ENCODE measurements at regions not wholly inside any gene's neighbourhood (a gene's known extent, or its start where the extent isn't known, plus 50 kb on each side); places are given as distances from the start of the nearest gene placed in this dataset.
"Not testable (repeated sequence)": the region's sequence is repeated elsewhere in the genome, so short reads cannot be mapped to it uniquely, and the experiment has no call there.

DNA sequence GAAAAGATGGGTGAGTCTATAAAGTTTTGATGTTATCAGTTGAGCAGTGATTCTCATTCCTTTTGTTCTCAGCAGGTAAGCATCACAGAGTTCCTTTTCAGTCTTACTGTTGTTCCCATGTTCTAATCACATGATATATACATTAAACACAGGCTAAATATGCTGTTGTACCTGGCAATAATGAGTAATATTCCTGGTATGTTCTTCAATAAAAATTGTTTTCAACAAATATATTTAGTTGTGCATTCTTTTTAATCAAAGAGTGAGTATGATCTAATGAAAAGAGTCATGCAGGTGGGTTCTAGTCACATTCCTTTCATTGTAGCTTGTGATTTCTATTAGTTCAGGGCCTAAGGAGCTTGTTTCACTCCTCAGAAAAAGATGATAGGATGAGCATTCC lies 288.3 kb upstream of the NETO1 start:
- no peak for DNase-seq (ENCODE audit: low read depth, low spot score)
- in situ Hi-C loops (cut with HindIII; ENCODE audit: low pct_unique_long_range_greater_than_20kb, low sequenced_read_pairs): no loop called here

DNA sequence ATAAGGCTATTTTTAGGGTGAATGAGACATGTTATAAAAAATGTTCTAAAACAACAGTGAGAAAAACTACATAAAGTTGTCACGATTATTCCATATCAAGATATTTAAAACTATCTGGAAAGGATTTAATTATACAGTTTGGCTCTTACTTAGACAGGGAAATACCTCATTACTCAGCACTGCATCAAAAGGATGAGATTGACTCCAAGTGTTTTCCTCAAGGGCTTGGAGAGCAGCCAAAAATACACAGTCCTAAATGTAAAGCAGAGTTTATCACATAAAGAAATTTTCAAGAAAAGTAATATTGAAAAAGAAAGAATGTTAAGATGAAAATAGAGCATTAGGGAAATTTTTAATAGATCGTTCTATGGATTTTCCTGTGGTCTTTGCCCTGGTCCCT lies 285.5 kb upstream of the NETO1 start:
- no peak for DNase-seq (ENCODE audit: low read depth, low spot score)
- in situ Hi-C loops (cut with HindIII; ENCODE audit: low pct_unique_long_range_greater_than_20kb, low sequenced_read_pairs): no loop called here

- no peak for DNase-seq (ENCODE audit: low read depth, low spot score)
- in situ Hi-C loops (cut with HindIII; ENCODE audit: low pct_unique_long_range_greater_than_20kb, low sequenced_read_pairs): no loop called here
Measured at GRCh38 chr18:73151086-73151485, 283.3 kb upstream of the NETO1 start.

- DNase-seq (ENCODE audit: low read depth, low spot score): no peak
- in situ Hi-C loops (cut with HindIII; ENCODE audit: low pct_unique_long_range_greater_than_20kb, low sequenced_read_pairs): no loop called here
Measured at GRCh38 chr18:73150199-73150598, 282.4 kb upstream of the NETO1 start.

GRCh38 chr18:73147590-73147989 lies 279.8 kb upstream of the NETO1 start:
- DNase-seq (ENCODE audit: low read depth, low spot score): no peak
- in situ Hi-C loops (cut with HindIII; ENCODE audit: low pct_unique_long_range_greater_than_20kb, low sequenced_read_pairs): no loop called here

GRCh38 chr18:73144030-73144429 lies 276.2 kb upstream of the NETO1 start:
- in situ Hi-C loops (cut with HindIII; ENCODE audit: low pct_unique_long_range_greater_than_20kb, low sequenced_read_pairs): no loop called here
- no peak for DNase-seq (ENCODE audit: low read depth, low spot score)

- in situ Hi-C loops (cut with HindIII; ENCODE audit: low pct_unique_long_range_greater_than_20kb, low sequenced_read_pairs): no loop called here
Measured at GRCh38 chr18:73136134-73136533, 268.3 kb upstream of the NETO1 start.

DNA sequence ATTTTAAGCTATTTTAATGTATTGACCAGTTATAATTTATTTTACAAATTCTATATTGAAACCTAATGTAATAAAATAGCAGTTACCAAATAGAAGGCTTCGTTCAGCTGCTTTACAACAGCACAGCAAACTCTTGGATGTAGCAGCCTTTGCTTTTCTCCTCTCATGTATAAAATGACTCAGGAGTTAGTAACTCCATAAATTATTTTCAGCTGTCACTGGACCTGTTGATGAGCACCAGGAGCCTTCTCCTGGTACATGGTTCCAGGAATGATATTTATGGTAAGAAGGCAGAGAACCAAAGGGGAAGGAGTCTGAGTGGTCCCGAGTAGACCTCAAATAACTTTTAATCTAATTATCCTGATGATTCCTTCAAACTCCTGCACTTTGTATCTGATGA lies 256.4 kb upstream of the NETO1 start:
- DNase-seq (ENCODE audit: low read depth, low spot score): no peak
- in situ Hi-C loops (cut with HindIII; ENCODE audit: low pct_unique_long_range_greater_than_20kb, low sequenced_read_pairs): no loop called here

More at GRCh38 chr18:73136134-73136533, 268.3 kb upstream of the NETO1 start:
- DNase-seq (ENCODE audit: low read depth, low spot score): peak; percentile 40

DNA sequence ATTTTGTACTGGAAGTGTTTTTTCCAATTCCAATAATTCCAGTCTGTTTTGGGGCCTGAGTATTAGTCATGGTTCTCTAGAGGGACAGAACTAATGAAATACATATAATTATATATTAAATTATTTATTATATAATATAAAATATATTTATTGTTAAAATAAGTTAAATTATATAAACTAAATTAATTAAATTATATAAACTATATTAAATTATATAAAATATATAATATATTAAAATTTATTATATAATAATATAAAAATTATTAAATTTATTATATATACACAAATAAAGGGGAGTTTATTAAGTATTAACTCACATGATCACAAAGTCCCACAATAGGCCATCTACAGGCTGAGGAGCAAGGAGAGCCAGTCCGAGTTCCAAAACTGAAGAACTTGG lies 253.4 kb upstream of the NETO1 start:
- in situ Hi-C loops (cut with HindIII; ENCODE audit: low pct_unique_long_range_greater_than_20kb, low sequenced_read_pairs): no loop called here

GRCh38 chr18:73120626-73121025 lies 252.8 kb upstream of the NETO1 start:
- in situ Hi-C loops (cut with HindIII; ENCODE audit: low pct_unique_long_range_greater_than_20kb, low sequenced_read_pairs): no loop called here
- no peak for DNase-seq (ENCODE audit: low read depth, low spot score)

More for the DNA sequence above, 253.4 kb upstream of the NETO1 start:
- DNase-seq (ENCODE audit: low read depth, low spot score): no peak

GRCh38 chr18:73119574-73119973 lies 251.8 kb upstream of the NETO1 start:
- in situ Hi-C loops (cut with HindIII; ENCODE audit: low pct_unique_long_range_greater_than_20kb, low sequenced_read_pairs): no loop called here
- no peak for DNase-seq (ENCODE audit: low read depth, low spot score)

GRCh38 chr18:73118121-73118816 lies 250.5 kb upstream of the NETO1 start:
- in situ Hi-C loops (cut with HindIII; ENCODE audit: low pct_unique_long_range_greater_than_20kb, low sequenced_read_pairs): no loop called here
- DNase-seq (ENCODE audit: low read depth, low spot score): no peak

DNA sequence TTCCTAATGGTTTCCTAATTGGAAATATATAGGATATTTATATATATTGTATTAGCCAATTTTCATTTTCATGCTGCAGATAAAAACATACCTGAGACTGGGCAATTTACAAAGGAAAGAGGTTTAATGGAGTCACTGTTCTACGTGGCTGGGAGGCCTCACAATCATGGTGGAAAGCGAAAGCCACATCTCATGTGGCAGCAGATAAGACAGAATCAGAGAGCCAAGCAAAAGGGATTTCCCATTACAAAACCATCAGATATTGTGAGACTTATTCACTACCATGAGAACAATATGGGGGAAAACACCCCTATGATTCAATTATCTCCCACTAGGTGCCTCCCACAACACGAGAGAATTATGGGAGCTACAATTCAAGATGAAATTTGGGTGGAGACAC lies 242.5 kb upstream of the NETO1 start:
- no peak for DNase-seq (ENCODE audit: low read depth, low spot score)
- in situ Hi-C loops (cut with HindIII; ENCODE audit: low pct_unique_long_range_greater_than_20kb, low sequenced_read_pairs): no loop called here

DNA sequence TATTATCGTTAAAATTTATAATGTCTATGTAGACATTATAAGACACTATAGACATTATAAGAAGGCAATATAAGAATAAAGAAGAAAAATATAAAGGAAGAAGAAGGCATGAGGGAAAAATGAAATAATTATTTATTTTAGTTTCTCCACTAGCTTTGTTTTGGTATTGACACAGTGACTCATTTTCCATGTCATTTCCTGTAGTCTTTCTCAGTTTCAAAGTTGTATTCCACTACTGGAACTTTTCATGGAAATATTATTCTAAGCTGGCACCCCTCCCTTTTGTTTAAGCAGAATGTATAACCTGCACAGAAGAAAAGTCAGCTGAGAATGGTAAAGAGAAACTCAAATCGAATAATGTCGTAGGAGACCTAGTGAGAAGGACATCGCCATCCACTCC lies 234.2 kb upstream of the NETO1 start:
- in situ Hi-C loops (cut with HindIII; ENCODE audit: low pct_unique_long_range_greater_than_20kb, low sequenced_read_pairs): no loop called here
- DNase-seq (ENCODE audit: low read depth, low spot score): no peak

GRCh38 chr18:73101491-73101890 lies 233.7 kb upstream of the NETO1 start:
- DNase-seq (ENCODE audit: low read depth, low spot score); in situ Hi-C loops (cut with HindIII; ENCODE audit: low pct_unique_long_range_greater_than_20kb, low sequenced_read_pairs): not testable (repeated sequence)

DNA sequence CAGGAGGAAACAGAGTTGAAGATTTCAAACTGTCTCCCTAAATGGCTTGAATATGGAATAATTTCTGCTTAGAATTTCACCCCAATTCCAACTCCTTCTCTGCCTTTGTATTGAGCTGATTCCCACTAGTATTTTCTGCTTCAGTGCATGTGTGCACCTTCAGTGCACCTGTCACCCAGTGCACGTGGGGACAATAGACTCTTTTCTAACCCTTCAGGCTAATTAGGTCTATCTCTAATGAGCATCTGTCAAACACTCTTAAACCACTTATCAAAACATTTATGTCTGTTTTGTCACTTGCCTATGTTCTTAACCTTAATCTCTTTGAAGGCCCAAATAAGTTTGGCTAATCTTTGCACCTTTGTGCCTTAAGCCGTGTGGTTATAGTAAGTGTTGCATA lies 232.0 kb upstream of the NETO1 start:
- DNase-seq (ENCODE audit: low read depth, low spot score): no peak
- in situ Hi-C loops (cut with HindIII; ENCODE audit: low pct_unique_long_range_greater_than_20kb, low sequenced_read_pairs): no loop called here

GRCh38 chr18:73093687-73094250 lies 226.0 kb upstream of the NETO1 start:
- no peak for DNase-seq (ENCODE audit: low read depth, low spot score)
- in situ Hi-C loops (cut with HindIII; ENCODE audit: low pct_unique_long_range_greater_than_20kb, low sequenced_read_pairs): no loop called here

GRCh38 chr18:73088445-73088844 lies 220.7 kb upstream of the NETO1 start:
- DNase-seq (ENCODE audit: low read depth, low spot score): no peak

GRCh38 chr18:73087282-73087977 lies 219.6 kb upstream of the NETO1 start:
- no peak for DNase-seq (ENCODE audit: low read depth, low spot score)
- in situ Hi-C loops (cut with HindIII; ENCODE audit: low pct_unique_long_range_greater_than_20kb, low sequenced_read_pairs): no loop called here

More at GRCh38 chr18:73088445-73088844, 220.7 kb upstream of the NETO1 start:
- in situ Hi-C loops (cut with HindIII; ENCODE audit: low pct_unique_long_range_greater_than_20kb, low sequenced_read_pairs): no loop called here
